Globus pallidus (tissue), 1 donor: ENCODE measurements at regions not wholly inside any gene's neighbourhood (a gene's known extent, or its start where the extent isn't known, plus 50 kb on each side); places are given as distances from the start of the nearest gene placed in this dataset.

Experiments
- DNase-seq: peaks from one replicate; pipeline ENCODE4 v3.0.0-alpha.2; 2015; ENCODE audit warnings: low spot score

DNA sequence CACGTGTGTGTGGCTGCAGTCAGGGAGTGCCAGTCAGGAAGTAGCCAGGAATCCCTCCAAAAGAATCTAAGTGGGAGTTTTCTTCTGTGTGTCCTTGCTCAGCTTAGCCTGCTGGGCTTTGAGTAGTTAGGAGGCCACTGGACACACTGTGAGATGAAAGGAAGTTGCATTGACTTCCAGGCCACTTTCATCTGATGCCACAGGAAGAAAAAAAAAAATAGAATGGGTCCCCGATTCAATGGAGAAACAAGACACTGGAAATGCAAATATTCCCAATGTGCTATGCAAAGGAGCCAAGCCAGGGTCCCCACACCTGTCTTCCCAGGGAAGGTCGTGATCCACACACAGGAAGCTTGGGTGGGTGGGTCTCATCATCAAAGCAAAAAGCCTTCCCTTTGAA, 95.6 kb upstream of the E2F8 start:
- DNase-seq = no peak

- no peak for DNase-seq
Observed at GRCh38 chr11:19332476-19332875, 91.7 kb upstream of the E2F8 start.

- no peak for DNase-seq
Observed at GRCh38 chr11:19330416-19330815, 89.7 kb upstream of the E2F8 start.

DNA sequence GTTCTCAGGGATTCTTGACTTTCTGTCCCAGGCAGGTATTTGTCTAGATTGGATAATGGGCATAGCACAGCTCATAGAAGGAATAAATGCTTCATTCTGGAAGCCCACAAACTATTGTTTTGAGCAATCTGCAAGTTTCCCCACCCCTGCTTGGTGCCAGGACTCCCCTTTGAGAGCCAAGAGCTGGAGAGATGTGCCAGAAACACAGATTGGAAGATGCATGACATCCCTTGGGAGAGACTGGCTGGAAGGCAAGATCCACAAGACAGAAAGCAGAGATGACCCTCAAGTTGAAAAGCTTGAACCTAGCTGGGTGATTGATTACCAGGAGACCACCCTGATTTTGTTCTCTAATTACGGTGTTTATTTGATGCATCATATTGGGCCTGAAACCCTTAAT, 89.2 kb upstream of the E2F8 start:
- DNase-seq = no peak

DNA sequence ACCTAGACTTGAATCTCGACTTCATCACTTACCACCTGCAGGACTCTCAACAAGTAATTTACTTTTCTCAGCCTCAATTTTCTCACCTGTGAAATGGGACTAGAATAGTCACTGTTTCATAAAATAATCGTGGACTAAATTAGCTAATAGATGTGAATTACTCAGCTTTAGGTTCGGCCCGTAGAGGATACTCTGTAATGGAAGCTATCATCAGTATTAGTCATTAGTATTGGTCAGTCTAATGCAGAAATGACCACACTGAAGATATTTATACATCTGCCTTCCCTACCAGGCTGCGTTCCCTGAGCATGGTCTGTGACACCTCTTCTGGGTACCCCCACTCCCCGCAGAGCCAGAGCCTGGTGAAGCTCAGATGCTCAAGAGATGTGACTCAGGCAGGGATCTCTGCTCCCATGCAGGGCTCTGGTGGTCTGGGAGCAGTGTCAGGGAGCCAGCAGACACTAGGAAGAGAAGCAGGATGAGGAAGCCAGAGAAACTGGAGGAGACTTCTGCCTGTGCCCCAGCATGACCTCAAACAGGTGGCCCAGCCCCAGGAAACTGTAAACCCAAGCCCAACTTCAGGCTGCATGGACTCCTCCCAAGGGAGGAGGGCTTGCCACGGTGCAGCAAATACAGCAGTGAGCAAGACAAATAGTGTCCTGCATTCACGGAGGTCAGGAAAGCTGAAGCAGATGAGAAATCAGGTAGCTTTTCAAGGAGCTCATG, 88.0 kb upstream of the E2F8 start:
- DNase-seq = no peak

GRCh38 chr11:19327280-19327679, 86.5 kb upstream of the E2F8 start:
- no peak for DNase-seq

GRCh38 chr11:19326499-19326898, 85.8 kb upstream of the E2F8 start:
- DNase-seq = no peak

DNA sequence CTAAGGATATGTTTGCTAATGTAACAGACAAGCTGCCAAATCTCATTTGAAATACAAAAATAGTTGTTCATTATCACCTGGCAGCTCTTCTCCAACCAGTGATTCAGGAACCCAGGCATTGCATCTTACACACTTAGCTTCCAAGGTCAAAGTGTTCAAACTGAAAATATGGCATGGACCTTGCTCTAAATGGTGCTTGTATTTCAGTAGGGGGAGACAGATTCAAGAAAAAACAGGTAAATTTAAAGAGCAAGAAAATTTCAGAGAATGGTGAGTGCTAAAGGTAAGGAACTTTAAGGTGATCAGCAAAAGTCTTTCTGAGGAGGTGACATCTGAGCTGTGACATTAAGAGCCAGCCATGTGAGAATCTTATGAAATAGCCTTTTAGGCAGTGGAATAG, 82.8 kb upstream of the E2F8 start:
- DNase-seq = no peak

DNA sequence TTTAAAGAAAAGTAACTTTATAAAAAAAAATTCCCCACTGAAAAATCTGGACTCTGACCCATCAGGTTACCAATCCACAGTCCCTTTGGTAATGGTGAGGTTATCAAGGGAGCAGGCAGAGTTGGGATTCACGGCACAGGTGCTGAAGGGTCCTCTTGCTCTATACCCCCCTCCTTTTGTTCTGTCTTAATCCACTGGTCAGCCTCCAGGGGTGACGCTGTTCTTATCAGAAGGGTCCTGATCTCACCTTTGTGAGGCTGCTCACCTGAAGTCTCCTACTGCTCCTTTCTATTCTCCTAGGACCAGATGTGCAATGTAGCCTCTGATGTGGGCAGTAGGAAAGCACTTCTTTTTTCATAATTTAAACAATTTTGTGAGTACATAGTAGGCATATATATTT, 80.6 kb upstream of the E2F8 start:
- DNase-seq = no peak

DNA sequence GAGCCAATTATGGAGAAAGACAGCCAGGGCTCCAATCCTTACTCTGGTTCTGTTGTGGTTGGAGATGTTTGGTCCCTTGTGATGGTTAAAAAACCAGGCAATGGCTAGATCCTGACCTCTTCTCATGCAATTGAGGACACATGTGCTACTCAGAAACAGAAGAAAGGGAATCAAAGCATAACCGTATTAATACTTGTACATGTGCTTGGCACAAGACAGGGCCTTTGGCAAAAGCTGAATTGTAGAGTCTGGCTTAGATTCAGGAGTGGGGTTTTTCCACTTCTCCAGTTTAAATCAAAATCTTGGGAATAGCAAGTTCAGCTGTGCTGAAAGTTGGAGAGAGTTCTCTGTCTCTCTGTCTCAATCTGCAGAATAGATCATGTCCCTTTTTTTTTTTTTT, 80.1 kb upstream of the E2F8 start:
- DNase-seq = peak; percentile 26

GRCh38 chr11:19316434-19316833, 75.7 kb upstream of the E2F8 start:
- DNase-seq = peak; percentile 60

DNA sequence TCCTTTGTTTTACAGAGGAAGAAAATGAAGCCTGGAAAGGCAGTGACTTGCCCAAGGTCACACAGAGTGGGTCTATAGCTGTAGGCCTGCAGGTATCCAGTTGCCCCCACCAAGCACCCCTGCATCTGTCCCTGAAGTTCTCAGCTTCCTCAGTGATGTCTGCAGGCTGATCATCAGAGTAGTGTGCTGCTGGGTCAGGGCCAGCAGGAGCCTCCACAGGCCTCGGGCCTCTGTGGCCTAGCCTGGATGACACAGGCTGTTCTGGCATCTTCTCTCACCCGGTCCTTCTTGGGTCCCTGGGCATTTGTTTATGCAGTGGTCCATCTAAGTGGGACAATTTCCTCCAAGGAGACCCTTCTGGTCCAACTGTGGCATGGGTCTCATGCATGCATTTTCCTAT, 74.8 kb upstream of the E2F8 start:
- no peak for DNase-seq

DNA sequence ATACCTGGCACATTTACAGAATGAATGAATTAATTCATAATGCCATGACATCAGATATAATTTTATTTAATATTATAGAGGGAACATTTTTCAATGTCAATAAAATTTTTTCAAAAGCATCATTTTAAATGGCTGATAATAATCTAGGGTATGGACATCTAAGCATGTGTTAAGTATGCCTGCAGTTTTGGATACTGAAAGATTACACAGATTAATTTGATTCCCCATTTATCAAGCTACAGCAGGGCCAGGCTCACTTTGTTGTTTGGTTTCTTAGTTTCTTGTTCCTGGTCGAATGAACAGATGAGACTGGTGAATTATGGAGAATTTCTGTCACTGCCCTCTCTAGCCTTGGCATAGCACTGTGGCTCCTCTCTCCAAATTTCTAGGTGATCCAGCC, 72.4 kb upstream of the E2F8 start:
- DNase-seq = no peak

- peak; percentile 74 for DNase-seq
Observed at GRCh38 chr11:19311308-19312030, 70.7 kb upstream of the E2F8 start.

- no peak for DNase-seq
Observed at GRCh38 chr11:19307498-19307897, 66.8 kb upstream of the E2F8 start.

GRCh38 chr11:19306179-19306944, 65.6 kb upstream of the E2F8 start:
- DNase-seq = no peak

GRCh38 chr11:19301361-19301760, 60.6 kb upstream of the E2F8 start:
- no peak for DNase-seq

DNA sequence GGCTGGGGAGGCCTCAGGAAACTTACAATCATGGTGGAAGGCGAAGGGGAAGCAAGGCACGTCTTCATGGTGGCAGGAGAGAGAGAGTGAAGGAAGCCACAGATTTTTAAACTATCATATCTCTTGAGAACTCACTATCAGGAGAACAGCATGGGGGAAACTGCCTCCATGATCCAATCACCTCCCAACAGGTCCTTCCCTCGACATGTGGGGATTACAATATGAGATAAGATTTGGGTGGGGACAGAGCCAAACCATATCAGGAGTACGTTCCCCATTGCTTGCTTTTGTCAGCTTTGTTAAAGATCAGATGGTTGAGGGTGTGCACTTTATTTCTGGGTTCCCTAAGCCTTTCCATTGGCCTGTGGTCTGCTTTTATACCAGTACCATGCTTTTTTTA, 53.7 kb upstream of the E2F8 start:
- DNase-seq = no peak

DNA sequence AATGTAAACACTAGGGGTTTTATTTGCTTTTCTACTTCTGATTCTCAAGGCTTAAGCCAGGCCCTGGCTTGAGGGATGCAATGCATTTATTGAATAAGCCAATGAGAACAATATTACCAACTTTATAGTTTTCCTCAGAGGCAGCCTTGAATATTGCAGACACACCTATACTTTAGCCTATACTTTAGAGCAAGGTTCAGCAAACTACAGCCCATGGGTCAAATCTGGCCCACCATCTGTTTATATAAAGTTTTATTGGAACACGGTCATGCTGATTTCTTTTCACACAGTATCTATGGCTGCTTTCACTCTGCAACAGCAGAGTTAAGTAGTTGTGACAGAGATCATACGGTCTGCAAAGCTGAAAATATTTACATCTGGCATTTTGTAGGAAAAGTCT, 50.3 kb upstream of the E2F8 start:
- DNase-seq = no peak
